ENCODE measurements at regions not wholly inside any gene's neighbourhood (a gene's known extent, or its start where the extent isn't known, plus 50 kb on each side); places are given as distances from the start of the nearest gene placed in this dataset.

DNA sequence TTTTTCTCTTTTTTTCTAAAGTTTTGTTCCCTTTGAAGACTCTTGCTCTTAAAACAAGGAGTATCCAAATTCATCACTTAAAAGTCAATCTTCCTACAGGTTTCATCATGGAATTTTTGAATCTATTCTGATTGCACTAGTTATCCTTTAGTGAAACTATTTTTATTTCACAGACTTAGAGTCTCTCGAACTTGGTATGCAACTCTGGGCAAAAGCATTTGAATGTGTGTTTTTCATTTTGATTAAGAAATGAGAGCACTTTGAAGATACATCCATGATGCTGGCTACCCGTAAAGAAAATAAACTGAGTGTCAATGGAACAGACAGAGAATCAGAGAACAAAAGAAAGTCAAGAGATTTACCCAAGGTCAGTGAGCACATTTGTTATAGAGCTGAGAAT, 586.5 kb downstream of the EPM2A start:
- TF ChIP-seq POLR2A (IDR thresholded peaks at IDR 0.05; ENCODE audit: insufficient read depth in 1 of 2, low read depth in 2 of 2, low read length in 2 of 2) (no peak), RXRA (CRISPR knock-in tag; IDR thresholded peaks at IDR 0.05) (no peak)

Data from HepG2 (cell line).